Fibroblast of skin of right quadriceps (primary cell): ENCODE measurements at regions not wholly inside any gene's neighbourhood (a gene's known extent, or its start where the extent isn't known, plus 50 kb on each side); places are given as distances from the start of the nearest gene placed in this dataset.
"Not testable (repeated sequence)": the region's sequence is repeated elsewhere in the genome, so short reads cannot be mapped to it uniquely, and the experiment has no call there.

ENCODE experiments used
- DNase-seq: peaks from one replicate; pipeline ENCODE4 v3.0.0-alpha.2; 2013

DNA sequence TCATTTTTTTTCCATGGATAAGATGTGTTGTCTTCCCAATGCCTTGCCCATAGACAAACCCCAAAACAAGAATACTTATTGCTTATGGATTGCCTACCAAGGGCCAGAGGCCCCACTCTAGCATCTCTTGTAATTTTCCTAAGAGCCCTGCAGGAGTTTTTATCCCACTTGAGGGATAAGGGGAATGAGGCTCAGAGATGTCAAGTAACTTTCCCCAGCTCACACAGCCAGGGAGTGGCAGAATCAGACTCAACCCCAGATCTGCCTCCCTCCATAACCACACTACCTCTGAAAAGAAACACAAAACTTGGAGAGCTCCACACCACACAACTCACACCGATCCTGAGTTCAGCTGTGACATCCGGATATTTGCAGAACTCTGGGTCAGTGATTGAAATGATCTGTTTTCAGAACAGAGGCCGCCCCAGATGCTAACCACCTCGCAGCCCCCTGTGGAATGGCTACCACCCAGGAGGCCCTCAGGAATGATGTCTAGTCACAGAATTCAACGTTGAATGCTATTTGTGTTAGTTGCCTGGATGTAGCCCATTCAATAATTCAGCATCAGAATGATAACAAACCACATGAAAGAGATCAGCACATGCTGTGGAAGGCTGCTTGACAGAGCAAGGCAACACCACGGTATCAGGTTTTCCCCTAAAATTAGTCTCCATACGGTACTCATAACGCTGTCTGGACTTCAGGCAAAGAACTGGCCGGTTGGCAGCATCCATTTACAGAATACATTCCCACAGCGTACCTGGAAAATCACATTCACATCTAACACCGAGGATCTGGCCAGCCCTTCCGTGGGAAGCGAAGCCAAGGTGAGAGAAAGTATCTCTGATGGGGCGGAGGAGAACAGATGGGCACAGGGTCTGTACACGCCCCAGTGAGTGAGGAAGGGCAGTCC, 231.9 kb downstream of the TOMM20 start:
- DNase-seq, result peak; percentile 47

DNA sequence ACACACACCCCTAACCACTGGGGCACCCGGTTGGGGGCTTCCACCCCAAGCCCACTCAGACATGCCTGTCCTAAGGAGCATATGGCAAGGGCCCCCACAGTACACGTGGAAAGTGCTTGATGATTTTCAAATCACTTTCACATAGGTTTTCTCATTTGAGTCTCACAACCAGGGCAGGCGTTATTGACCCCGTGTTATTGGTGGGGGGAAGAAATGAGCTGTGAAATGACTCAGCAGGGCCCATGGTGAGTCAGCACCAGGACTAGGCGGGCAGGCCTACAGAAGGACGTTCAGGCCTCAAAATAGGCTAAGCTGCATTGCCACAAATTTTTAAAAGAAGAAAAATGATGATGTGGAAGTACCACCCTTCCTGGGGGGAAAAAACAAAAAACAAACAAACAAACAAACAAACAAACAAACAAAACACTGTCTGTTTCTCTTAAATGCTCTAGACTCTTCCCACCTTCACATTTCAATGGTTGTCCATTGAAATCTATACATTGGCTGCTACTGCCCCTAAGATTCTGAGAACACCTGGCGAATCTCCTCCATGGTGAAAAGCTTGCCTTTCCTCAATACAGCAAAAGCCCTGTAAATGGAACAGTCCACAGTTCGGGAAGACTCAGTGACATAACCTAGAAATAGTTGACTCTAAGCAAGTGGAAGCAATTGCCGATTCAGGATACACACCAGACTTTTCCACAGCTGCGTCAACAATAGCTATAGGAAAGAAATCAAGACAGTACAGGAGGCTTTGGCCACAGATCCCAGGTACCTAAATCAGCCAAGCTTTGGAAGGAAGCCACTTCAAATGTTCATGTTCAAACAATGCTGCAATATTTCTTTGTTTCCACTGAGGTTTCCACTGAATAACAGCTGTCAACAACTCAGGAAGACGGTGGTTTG, 234.7 kb downstream of the TOMM20 start:
- peak; percentile 82 for DNase-seq

DNA sequence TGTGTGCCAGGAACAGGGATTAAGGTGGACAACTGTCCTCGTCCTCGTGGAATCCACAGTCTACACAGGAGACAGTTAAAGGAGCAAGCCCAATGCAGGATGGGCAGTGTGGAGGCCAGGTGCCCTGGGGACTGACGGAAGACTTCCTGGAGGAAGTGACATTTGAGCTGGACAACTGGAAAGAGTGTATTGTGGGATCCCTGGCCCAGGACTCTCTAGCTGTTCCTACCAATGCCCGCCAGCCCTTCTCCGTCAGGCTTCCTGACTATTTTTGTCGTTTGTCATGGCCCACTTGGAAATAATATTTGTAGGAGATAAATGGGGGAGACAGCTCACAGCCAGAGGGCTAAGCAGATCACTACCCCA, 235.3 kb downstream of the TOMM20 start:
- DNase-seq, result no peak

DNA sequence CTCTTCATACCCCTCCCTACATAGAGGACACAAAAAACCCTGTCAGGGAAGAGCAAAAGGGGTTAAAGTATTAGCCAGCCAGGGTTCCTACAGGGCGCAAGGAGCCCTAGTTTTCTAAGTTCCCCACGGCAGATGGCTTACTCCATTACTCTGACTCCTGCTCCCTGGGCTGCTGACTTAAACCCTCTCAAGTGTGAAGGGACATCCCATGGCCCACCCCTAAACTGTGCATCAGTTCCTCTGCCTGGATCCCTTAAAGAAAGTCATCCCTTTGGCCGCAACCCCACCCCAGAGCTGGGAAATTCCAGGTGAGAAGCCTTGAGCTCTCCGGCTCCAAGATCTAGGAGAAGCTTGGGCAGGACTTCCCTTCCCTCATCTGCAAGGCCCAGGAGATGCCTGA, 236.0 kb downstream of the TOMM20 start:
- no peak for DNase-seq

DNA sequence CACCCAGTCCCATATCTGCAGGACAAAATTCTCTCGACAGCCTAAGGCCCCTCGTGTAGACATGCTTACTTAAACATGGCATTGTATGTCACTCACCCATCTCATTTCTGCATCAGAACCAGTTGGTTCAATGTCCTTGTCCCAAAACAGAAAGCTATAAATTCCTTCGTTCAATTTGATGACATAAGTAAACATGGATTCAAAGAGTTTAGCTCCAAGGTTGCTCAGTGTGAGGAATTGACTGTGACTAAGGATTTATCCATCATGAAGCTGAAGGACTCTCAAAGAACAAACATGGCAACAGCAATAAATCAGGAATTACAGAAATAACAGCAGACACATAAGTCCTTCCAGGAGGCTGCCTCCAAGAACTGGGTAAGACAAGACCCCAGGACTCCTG, 237.2 kb downstream of the TOMM20 start:
- DNase-seq, result no peak

DNA sequence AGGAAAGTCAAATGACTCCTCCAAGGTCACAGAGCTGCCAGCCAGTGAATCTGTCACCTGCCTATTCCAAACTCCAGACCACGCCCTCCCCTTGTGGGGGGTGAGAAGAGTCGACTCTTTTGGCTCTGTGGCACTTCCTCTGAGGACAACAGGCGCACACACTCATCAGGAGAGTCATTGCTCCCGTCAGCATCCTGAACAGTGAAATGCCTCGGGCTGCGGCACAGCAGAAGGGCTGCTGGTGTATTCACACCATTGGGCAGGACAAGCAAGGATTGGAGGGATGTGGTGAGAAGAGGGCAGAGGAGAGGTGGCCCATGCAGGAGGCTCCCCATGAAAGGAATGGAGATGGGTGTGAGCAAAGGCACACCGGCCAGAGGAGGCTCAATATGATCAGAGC, 239.0 kb downstream of the TOMM20 start:
- no peak for DNase-seq

DNA sequence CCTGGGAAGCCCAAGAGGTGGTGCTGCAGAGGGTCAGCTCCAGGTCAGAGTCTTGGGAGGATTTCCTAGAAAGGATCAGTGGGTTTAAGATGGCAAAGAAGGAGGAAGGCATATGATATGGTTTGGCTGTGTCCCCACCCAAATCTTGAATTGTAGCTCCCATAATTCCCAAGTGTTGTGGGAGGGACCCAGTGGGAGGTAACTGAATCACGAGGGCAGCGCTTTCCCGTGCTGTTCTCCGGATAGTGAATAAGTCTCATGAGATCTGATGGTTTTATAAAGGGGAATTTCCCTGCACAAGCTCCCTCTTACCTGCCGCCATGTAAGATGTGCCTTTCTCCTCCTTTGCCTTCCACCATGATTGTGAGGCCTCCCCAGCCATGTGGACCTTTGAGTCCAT, 240.4 kb downstream of the TOMM20 start:
- not testable (repeated sequence) for DNase-seq

DNA sequence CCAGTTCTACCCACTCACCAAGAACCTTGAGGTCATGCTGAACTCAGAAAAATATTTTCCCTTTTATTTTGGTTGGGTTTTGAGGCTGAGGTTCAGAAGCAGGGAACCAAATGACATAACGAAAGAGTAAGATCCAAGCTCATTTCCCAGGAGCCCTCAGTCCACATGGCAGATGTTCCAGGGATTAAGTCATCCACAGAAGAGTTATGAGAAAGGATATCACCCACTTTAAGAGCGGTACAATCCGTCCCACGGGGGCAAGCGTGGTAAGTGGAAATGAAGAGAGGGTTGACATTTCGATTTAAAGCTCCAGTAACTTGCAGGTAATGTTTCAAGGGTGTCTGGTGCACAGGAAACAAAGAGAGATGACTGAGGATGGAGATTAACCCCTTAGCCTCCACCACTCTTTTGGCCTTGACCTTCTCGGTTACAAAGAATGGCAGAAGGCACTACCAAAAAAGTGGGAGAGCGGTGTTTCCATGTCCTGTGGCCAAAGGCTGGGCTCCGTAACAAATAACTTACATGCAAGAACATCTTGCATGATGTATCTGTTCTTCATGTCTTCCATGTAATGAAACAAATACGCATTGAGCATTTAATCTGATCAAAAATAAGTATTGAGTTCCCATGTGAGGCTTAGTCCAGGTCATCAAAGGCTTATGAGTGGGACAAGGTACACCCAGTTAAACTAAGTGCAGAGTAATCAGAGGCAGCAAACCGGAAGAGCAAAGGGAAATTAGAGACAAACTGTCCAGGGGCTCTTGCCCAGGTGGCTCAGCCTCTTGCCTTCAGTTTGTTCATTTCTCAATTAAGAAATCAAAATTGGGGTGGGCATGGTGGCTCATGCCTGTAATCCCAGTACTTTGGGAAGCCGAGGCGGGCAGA, 241.4 kb downstream of the TOMM20 start:
- peak; percentile 48 for DNase-seq

DNA sequence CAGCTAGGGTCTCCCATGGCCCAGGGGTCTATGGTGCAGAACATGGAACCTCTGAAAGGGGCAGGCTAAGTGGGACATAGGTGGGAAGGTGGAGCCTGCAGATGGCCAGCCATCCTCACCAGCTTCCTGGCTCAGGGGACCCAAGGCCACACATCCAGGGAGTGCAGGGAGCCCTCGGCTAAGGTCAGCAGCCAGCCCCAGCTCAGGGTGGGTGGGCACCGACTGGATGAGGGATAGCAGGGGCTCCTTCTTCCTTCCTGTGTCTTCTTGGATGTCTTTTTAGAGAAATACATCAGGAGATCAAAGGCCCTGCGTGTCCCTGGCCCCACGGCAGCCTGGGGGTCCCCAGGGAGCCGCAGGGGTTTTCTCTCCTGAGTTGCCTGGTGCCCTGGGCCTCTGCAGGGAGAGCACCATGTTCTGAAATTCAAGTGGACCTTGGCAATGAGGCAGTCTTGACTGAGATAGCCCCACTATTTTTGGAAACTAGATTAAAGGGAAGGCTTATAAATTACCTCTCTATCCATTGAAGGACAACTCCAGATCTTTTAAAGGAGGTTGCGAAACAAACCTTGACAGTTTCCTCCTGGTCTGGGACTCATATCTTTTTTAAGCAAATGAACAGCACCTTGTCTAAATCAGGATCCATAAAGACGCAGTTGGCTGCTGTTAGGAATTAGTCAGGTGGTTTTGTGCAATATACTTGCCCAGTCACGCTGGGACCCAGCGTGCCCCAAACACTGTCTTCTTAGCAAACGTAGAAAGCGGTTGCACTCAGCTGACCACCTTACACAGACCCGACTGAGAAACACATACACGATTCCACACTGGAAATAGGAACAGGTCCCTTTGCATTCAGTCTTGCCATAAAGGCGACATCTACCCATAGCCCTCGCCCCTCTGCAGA, 242.3 kb downstream of the TOMM20 start:
- no peak for DNase-seq

DNA sequence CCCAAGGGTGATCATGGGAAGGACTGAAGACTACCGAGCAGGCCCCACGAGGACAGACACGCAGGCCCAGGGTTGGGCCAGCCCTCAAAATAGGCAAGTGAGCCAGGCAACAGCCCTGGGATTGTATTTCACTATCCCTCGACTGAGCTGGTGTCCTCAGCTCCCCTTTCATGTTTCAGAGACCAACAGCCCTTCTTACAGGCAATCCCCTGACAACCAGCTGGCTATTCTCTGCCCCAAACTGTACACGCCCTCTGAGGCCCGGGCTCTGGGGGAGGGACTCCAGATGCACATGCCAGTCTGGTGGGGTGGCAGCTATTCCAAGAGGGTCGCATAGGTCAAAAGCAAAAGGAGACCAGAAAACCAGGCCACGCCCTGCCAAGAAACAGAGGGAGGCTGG, 243.0 kb downstream of the TOMM20 start:
- no peak for DNase-seq

DNA sequence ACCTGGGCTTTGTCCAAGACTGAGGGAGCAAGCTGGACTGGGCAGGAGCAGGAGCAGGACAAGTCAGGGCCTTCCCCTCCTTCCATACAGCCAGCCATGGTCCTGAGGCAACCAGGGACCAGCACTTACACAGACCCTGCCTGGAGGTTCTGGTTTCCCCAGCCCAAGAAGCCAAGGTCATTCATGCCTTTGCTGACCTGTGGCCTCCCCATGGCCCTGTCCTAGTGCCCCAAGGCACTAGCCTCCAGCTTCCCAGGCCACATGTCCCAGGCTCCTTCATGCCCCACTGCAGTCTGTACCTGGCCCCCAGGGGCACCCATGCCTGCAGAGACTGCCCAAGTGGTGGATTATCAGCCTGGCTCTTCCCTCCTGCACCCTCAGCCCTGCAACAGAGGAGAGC, 243.9 kb downstream of the TOMM20 start:
- no peak for DNase-seq

DNA sequence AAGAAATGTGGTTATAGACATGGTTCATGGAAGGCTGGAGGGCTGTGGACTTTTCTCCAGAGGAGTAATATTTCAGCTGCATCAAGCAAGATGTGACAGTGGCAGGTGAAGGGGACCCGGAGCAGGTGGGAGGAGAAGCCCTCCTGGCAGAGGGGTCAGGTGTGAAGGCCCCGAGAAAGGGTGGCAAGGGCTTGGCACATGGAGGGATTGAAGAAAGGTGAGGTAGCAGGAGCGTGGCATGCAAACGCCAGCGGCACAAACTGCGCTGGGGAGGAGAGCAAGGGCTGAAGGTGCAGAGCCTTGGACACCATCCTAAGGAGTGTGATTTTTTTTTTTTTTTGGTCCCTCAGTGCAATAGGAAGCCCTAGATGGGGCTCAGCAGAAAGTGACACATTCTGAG, 244.6 kb downstream of the TOMM20 start:
- DNase-seq, result no peak

DNA sequence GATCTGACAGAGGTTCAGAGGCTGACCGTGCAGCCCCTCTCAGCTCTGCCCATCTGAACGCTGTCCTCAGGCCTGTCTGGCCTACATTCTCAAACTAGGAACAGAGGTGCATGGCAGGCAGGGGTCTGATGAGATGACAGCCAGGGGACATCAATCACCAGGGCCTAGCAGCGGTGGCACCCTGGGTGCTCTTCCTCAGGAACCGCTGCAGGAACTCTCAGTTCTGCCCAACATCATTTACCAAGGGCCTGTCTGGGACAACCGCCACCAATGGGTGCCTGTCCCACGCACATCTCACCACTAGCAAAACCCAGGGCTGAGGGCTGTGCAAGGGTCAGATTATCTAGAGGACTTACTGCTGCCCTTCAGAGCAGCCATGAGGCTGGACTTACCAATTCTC, 245.7 kb downstream of the TOMM20 start:
- DNase-seq, result no peak

DNA sequence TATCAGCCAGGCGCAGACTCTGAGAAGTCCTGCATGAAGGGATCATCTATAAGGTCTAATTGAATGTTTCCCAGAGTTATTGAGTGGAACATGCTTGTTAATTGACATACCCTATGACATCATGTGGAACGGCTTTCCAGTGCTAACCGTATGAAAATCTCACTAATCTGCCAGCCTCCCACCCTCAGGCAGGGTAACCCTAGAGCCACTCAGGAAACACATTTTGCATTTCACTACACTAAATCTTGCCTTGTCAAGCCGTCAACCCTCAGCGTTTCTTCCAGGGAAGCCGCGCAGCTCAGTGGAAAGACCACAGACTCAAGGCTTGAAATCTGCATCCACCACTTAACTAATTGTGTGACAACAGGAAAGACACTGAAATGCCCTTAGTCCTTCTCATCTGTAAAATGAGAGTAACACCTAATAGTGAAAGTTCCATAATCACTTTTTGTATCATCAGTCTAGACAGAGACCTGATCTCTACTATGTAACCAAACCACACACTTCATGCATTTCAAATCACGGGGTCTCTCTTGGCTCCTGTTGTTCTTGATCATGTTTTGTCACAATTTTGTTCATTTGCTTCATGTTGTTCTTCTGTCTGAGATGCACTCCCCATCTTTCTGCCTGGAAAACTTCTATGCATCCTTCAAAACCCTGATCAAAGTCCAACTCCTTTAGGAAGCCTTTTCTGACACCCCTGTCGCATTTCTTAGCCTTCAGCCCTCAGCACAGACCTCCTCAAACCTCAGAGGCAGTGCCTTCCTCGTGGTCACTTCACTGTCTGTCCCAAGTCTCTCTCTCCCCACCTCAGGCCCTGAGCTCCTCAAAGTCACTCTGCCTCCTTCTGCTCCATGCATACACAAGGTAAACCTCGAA, 246.5 kb downstream of the TOMM20 start:
- DNase-seq, result no peak

DNA sequence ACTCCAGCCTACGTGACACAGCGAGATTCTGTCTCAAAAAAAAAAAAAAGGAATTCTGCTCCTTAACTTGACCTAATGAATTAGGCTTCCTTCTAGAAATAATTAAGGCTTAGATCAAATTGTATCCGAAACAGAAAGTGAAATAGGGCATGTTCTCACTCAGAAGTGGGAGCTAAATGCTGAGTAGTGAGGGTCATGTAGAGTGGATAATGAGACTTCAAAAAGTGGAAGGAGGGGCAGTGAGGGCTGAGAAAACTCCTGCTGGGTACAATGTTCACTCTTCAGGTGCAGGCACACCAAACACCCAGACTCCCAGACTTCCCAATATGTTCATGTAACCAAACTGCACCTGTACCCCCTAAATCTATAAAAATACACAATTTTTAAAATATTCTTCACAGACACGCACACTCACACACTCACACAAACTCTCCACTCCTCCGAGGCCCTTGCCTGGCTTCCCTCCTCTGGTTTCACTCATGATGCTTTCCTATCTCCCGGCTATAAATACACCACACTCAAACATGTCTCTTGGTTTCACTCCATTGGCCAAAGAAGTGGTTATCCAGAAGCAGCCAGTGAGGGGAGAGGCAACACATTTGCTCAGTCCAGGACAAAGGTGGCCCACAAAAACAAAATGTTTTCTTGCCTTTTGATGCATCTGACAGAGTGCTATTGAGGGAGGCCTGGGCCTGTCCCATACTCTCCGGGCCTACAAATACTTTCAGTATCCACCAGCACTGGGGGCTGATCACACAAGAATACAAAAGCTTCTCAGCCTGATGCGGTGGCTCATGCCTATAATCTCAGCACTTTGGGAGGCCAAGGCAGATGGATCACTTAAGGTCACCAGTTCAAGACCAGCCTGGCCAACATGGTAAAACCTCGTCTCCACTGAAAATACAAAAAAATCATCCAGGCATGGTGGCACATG, 249.2 kb downstream of the TOMM20 start:
- DNase-seq, result no peak

DNA sequence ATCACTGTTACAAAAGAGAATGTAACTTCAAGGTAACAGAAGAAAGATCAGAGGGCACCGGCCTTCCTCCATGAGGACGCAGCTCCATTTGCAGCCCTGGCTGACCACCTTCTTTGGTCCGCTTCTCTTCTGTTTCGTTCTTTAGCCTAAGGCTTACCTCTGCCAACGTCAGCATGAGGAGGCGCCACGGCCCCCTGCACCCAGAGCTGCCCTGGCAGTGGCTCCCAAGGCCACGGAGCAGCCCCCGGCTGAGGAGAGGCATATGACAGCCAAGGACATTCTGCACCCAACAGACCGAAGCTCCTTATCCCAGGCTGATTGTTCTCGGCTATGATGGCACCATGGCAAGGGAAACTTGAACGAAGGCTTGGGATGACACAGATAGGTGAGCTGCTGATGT, 250.3 kb downstream of the TOMM20 start:
- DNase-seq, result no peak

DNA sequence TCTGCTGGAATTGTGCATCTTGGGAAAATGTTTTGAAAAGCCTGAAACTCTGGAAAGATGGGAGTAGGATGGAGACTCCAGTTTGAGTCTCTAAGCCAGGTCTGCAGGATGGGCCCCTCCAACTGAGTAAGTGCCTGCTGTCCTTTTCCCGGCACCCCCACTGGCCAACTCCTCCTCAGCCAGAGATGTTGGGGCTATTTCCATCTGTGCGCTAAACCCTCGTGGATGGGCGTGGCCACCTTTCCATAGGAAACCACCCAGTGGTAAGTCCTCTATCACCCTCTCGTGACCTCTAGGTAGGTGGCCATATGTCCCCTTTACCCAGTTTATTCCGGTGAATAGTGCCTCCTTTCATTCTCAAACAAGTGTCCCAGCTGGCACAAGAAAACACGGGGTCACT, 250.9 kb downstream of the TOMM20 start:
- no peak for DNase-seq

DNA sequence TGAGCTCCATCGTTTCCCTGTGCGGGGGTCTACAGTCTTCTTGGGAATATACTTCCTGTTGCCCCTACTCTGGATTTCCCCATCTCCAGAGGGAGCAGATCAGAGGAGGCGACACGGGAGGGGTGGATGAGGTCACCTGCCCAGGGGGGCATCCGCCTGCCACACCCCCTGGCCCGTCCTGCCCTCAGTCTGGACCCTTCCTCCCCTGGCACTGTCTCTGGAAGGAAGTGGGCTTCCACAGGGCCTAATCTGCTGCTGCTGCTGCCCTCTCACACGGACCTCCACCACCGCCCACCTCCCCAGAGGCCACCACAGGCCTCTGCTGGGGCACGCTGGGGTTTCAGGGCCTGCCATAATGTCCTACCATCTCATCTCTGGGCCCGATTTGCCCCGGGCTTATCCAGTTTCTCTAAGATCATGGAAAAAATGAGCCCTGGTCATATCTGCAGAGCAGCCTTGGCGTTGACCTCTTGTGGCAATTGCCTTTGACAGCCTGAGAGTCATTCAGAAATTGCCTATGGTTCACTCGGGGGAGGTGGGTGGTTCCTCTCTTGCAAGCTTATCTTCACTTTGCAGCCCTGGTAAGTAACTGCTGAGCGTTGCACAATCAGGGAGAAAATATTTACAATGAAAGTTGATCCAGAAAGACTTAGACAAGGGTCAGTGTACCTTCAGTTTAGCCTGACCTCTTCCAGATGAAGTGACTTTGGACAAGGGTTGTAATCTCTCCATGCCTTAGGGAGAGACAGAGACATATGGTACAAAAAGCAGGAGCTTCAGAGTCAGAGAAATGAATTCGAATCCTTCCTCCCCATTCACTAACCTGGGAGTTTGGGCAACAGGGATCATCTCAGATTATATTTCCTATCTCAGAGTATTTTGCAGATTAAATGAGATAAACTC, 252.4 kb downstream of the TOMM20 start:
- no peak for DNase-seq
